Myocyte (in vitro differentiated cells): ENCODE measurements at regions not wholly inside any gene's neighbourhood (a gene's known extent, or its start where the extent isn't known, plus 50 kb on each side); places are given as distances from the start of the nearest gene placed in this dataset.

Experiments used
- DNase-seq: peaks from one replicate; pipeline ENCODE4 v3.0.0-alpha.2; 2012; ENCODE audit warnings: low read depth

- DNase-seq, result no peak
Measured at GRCh38 chr18:41373612-41374011, 581.4 kb upstream of the PIK3C3 start.

- DNase-seq, result no peak
Measured at GRCh38 chr18:41372046-41372665, 582.9 kb upstream of the PIK3C3 start.

GRCh38 chr18:41371156-41372045, 583.6 kb upstream of the PIK3C3 start:
- DNase-seq, result no peak

- DNase-seq, result no peak
Measured at GRCh38 chr18:41370740-41371139, 584.3 kb upstream of the PIK3C3 start.

GRCh38 chr18:41357708-41358107, 597.3 kb upstream of the PIK3C3 start:
- DNase-seq, result no peak

- DNase-seq, result no peak
Measured at GRCh38 chr18:41353777-41354528, 601.1 kb upstream of the PIK3C3 start.

- DNase-seq, result no peak
Measured at GRCh38 chr18:41351430-41351829, 603.6 kb upstream of the PIK3C3 start.

GRCh38 chr18:41347057-41347456, 608.0 kb upstream of the PIK3C3 start:
- DNase-seq, result no peak

- no peak for DNase-seq
Measured at GRCh38 chr18:41343808-41344207, 611.2 kb upstream of the PIK3C3 start.

GRCh38 chr18:41338341-41338740, 616.7 kb upstream of the PIK3C3 start:
- DNase-seq, result no peak

- no peak for DNase-seq
Measured at GRCh38 chr18:41331661-41332060, 623.4 kb upstream of the PIK3C3 start.

GRCh38 chr18:41326311-41326710, 628.7 kb upstream of the PIK3C3 start:
- DNase-seq, result no peak

GRCh38 chr18:41324934-41325333, 630.1 kb upstream of the PIK3C3 start:
- no peak for DNase-seq

GRCh38 chr18:41324020-41324791, 630.8 kb upstream of the PIK3C3 start:
- no peak for DNase-seq

- no peak for DNase-seq
Measured at GRCh38 chr18:41323044-41323443, 632.0 kb upstream of the PIK3C3 start.

- no peak for DNase-seq
Measured at GRCh38 chr18:41320100-41320499, 634.9 kb upstream of the PIK3C3 start.

GRCh38 chr18:41315134-41315533, 639.9 kb upstream of the PIK3C3 start:
- DNase-seq, result no peak

- no peak for DNase-seq
Measured at GRCh38 chr18:41311571-41312547, 643.2 kb upstream of the PIK3C3 start.

GRCh38 chr18:41297740-41298139, 657.3 kb upstream of the PIK3C3 start:
- DNase-seq, result no peak

GRCh38 chr18:41269294-41269693, 685.7 kb upstream of the PIK3C3 start:
- no peak for DNase-seq
